Left hindlimb (tissue), 1 donor: ENCODE measurements at regions not wholly inside any gene's neighbourhood (a gene's known extent, or its start where the extent isn't known, plus 50 kb on each side); places are given as distances from the start of the nearest gene placed in this dataset.
"Not testable (repeated sequence)": the region's sequence is repeated elsewhere in the genome, so short reads cannot be mapped to it uniquely, and the experiment has no call there.

Experiments
- DNase-seq: peaks from one replicate; pipeline ENCODE4 v3.0.0-alpha.2; 2018

GRCh38 chr5:2829239-2829638 is 77.8 kb upstream of the IRX2 start:
- DNase-seq, result no peak

- no peak for DNase-seq
These were observed 67.5 kb upstream of the IRX2 start for GRCh38 chr5:2818936-2819335.

GRCh38 chr5:2817031-2817603 is 65.6 kb upstream of the IRX2 start:
- DNase-seq, result no peak

- no peak for DNase-seq
These were observed 62.2 kb upstream of the IRX2 start for GRCh38 chr5:2813678-2814077.

- no peak for DNase-seq
These were observed 59.2 kb upstream of the IRX2 start for GRCh38 chr5:2810644-2811043.

GRCh38 chr5:2807244-2807643 is 55.8 kb upstream of the IRX2 start:
- not testable (repeated sequence) for DNase-seq

GRCh38 chr5:2806176-2806575 is 54.7 kb upstream of the IRX2 start:
- no peak for DNase-seq

GRCh38 chr5:2805080-2805479 is 53.6 kb upstream of the IRX2 start:
- no peak for DNase-seq

- no peak for DNase-seq
These were observed 52.3 kb upstream of the IRX2 start for GRCh38 chr5:2803751-2804150.

- DNase-seq, result no peak
These were observed 51.4 kb upstream of the IRX2 start for GRCh38 chr5:2802693-2803365.

- DNase-seq, result no peak
These were observed 50.4 kb upstream of the IRX2 start for GRCh38 chr5:2801577-2802525.
